ENCODE measurements at regions not wholly inside any gene's neighbourhood (a gene's known extent, or its start where the extent isn't known, plus 50 kb on each side); places are given as distances from the start of the nearest gene placed in this dataset.

- no peak overlapping the region for H4K8ac ChIP-seq (ENCODE audit: low read depth, low read length)
- no peaks in the 10 kb centered on the region for H3K79me2 ChIP-seq (ENCODE audit: control insufficient read depth, insufficient read depth, low read length, poor library complexity)
- no peak overlapping the region for H3K4me2 ChIP-seq (ENCODE audit: low read length)
- no peaks in the 10 kb centered on the region for H3K9me3 ChIP-seq (ENCODE audit: insufficient read depth, low read depth, low read length)
- no peak overlapping the region for H2BK5ac ChIP-seq (ENCODE audit: low read depth, low read length, poor library complexity)
- no peak overlapping the region for H2BK120ac ChIP-seq (ENCODE audit: insufficient read depth, low read length, poor library complexity)
- no CpG with 5 or more reads among the region's 1 CpG for WGBS (ENCODE audit: extremely low coverage, insufficient coverage, insufficient read length)
- DNase-seq, result no peak
- no peak overlapping the region for H3K27ac ChIP-seq (ENCODE audit: low read depth, low read length)
- H2AK5ac ChIP-seq (ENCODE audit: low read length), result no peak overlapping the region
- no peak overlapping the region for H3K4me3 ChIP-seq (ENCODE audit: low read depth, low read length)
- no peak overlapping the region for H4K91ac ChIP-seq (ENCODE audit: low read depth, low read length)
- no peak overlapping the region for H3K18ac ChIP-seq (ENCODE audit: low read length)
- no peaks in the 10 kb centered on the region for H3K36me3 ChIP-seq (ENCODE audit: control insufficient read depth in 1 of 2, insufficient read depth in 2 of 2, low read length in 2 of 2)
- no peak overlapping the region for H3K4ac ChIP-seq (ENCODE audit: low read depth, low read length)
- no peak overlapping the region for H2AFZ ChIP-seq (ENCODE audit: insufficient read depth, low read length, poor library complexity)
- H3K23ac ChIP-seq (ENCODE audit: low read length), result no peak overlapping the region
- no peak overlapping the region for H3K9ac ChIP-seq (ENCODE audit: low read length)
- no peak overlapping the region for H2BK12ac ChIP-seq (ENCODE audit: low read length)
- no peak overlapping the region for H4K12ac ChIP-seq (ENCODE audit: low read depth, low read length)
- H3K27me3 ChIP-seq (ENCODE audit: insufficient read depth, low read length), result no peaks in the 10 kb centered on the region
- H3K14ac ChIP-seq (ENCODE audit: low read length), result no peak overlapping the region
- no peaks in the 10 kb centered on the region for H3K4me1 ChIP-seq (ENCODE audit: control insufficient read depth in 1 of 2, insufficient read depth in 2 of 2, low read length in 2 of 2)
- no peaks in the 10 kb centered on the region for H3K79me1 ChIP-seq (ENCODE audit: low read length)
These were observed 586.6 kb downstream of the C4orf33 start for GRCh38 chr4:129682586-129682985.

GRCh38 chr4:129707949-129708348 lies 612.0 kb downstream of the C4orf33 start:
- H3K4me1 ChIP-seq (ENCODE audit: control insufficient read depth in 1 of 2, insufficient read depth in 2 of 2, low read length in 2 of 2), result no peaks in the 10 kb centered on the region
- H3K9ac ChIP-seq (ENCODE audit: low read length), result no peak overlapping the region
- H4K8ac ChIP-seq (ENCODE audit: low read depth, low read length), result no peak overlapping the region
- H2AFZ ChIP-seq (ENCODE audit: insufficient read depth, low read length, poor library complexity), result no peak overlapping the region
- DNase-seq, result no peak
- H2BK12ac ChIP-seq (ENCODE audit: low read length), result no peak overlapping the region
- no peaks in the 10 kb centered on the region for H3K36me3 ChIP-seq (ENCODE audit: control insufficient read depth in 1 of 2, insufficient read depth in 2 of 2, low read length in 2 of 2)
- H3K27ac ChIP-seq (ENCODE audit: low read depth, low read length), result no peak overlapping the region
- no peak overlapping the region for H4K91ac ChIP-seq (ENCODE audit: low read depth, low read length)
- H3K4me3 ChIP-seq (ENCODE audit: low read depth, low read length), result no peak overlapping the region
- H2AK5ac ChIP-seq (ENCODE audit: low read length), result no peak overlapping the region
- H2BK120ac ChIP-seq (ENCODE audit: insufficient read depth, low read length, poor library complexity), result no peak overlapping the region
- no peaks in the 10 kb centered on the region for H3K79me2 ChIP-seq (ENCODE audit: control insufficient read depth, insufficient read depth, low read length, poor library complexity)
- no peaks in the 10 kb centered on the region for H3K27me3 ChIP-seq (ENCODE audit: insufficient read depth, low read length)
- no peak overlapping the region for H3K14ac ChIP-seq (ENCODE audit: low read length)
- no peaks in the 10 kb centered on the region for H3K79me1 ChIP-seq (ENCODE audit: low read length)
- no peaks in the 10 kb centered on the region for H3K9me3 ChIP-seq (ENCODE audit: insufficient read depth, low read depth, low read length)
- no peak overlapping the region for H3K23ac ChIP-seq (ENCODE audit: low read length)
- H2BK5ac ChIP-seq (ENCODE audit: low read depth, low read length, poor library complexity), result no peak overlapping the region
- H3K18ac ChIP-seq (ENCODE audit: low read length), result no peak overlapping the region
- H3K4ac ChIP-seq (ENCODE audit: low read depth, low read length), result no peak overlapping the region
- H3K4me2 ChIP-seq (ENCODE audit: low read length), result no peak overlapping the region
- no peak overlapping the region for H4K12ac ChIP-seq (ENCODE audit: low read depth, low read length)

- H3K4me1 ChIP-seq (ENCODE audit: control insufficient read depth in 1 of 2, insufficient read depth in 2 of 2, low read length in 2 of 2), result no peaks in the 10 kb centered on the region
- no peak overlapping the region for H2AFZ ChIP-seq (ENCODE audit: insufficient read depth, low read length, poor library complexity)
- H3K4me3 ChIP-seq (ENCODE audit: low read depth, low read length), result no peak overlapping the region
- no peak overlapping the region for H3K4me2 ChIP-seq (ENCODE audit: low read length)
- DNase-seq, result no peak
- no peak overlapping the region for H3K14ac ChIP-seq (ENCODE audit: low read length)
- no peak overlapping the region for H3K27ac ChIP-seq (ENCODE audit: low read depth, low read length)
- no peak overlapping the region for H3K23ac ChIP-seq (ENCODE audit: low read length)
- H2BK5ac ChIP-seq (ENCODE audit: low read depth, low read length, poor library complexity), result no peak overlapping the region
- H2AK5ac ChIP-seq (ENCODE audit: low read length), result no peak overlapping the region
- H3K9ac ChIP-seq (ENCODE audit: low read length), result no peak overlapping the region
- no peak overlapping the region for H2BK12ac ChIP-seq (ENCODE audit: low read length)
- H2BK120ac ChIP-seq (ENCODE audit: insufficient read depth, low read length, poor library complexity), result no peak overlapping the region
- WGBS (ENCODE audit: extremely low coverage, insufficient coverage, insufficient read length), result no CpG with 5 or more reads among the region's 4 CpGs
- H3K18ac ChIP-seq (ENCODE audit: low read length), result no peak overlapping the region
- no peak overlapping the region for H4K8ac ChIP-seq (ENCODE audit: low read depth, low read length)
- H3K79me2 ChIP-seq (ENCODE audit: control insufficient read depth, insufficient read depth, low read length, poor library complexity), result no peaks in the 10 kb centered on the region
- no peak overlapping the region for H3K4ac ChIP-seq (ENCODE audit: low read depth, low read length)
- no peak overlapping the region for H4K91ac ChIP-seq (ENCODE audit: low read depth, low read length)
- H4K12ac ChIP-seq (ENCODE audit: low read depth, low read length), result no peak overlapping the region
- H3K9me3 ChIP-seq (ENCODE audit: insufficient read depth, low read depth, low read length), result no peaks in the 10 kb centered on the region
- no peaks in the 10 kb centered on the region for H3K79me1 ChIP-seq (ENCODE audit: low read length)
- H3K36me3 ChIP-seq (ENCODE audit: control insufficient read depth in 1 of 2, insufficient read depth in 2 of 2, low read length in 2 of 2), result no peaks in the 10 kb centered on the region
- no peaks in the 10 kb centered on the region for H3K27me3 ChIP-seq (ENCODE audit: insufficient read depth, low read length)
These were observed 612.8 kb downstream of the C4orf33 start for GRCh38 chr4:129708784-129709183.

- H3K4me2 ChIP-seq (ENCODE audit: low read length), result no peak overlapping the region
These were observed 642.2 kb downstream of the C4orf33 start for GRCh38 chr4:129738175-129738574.

More at GRCh38 chr4:129738175-129738574, 642.2 kb downstream of the C4orf33 start:
- Histone ChIP-seq H3K4me1 (ENCODE audit: control insufficient read depth in 1 of 2, insufficient read depth in 2 of 2, low read length in 2 of 2) (no peaks in the 10 kb centered on the region), H4K12ac (ENCODE audit: low read depth, low read length) (no peak overlapping the region), H3K27me3 (ENCODE audit: insufficient read depth, low read length) (no peaks in the 10 kb centered on the region), H3K4me3 (ENCODE audit: low read depth, low read length) (no peak overlapping the region), H3K79me1 (ENCODE audit: low read length) (no peaks in the 10 kb centered on the region), H2BK12ac (ENCODE audit: low read length) (no peak overlapping the region), H2AFZ (ENCODE audit: insufficient read depth, low read length, poor library complexity) (no peak overlapping the region), H2BK5ac (ENCODE audit: low read depth, low read length, poor library complexity) (no peak overlapping the region), H3K79me2 (ENCODE audit: control insufficient read depth, insufficient read depth, low read length, poor library complexity) (no peaks in the 10 kb centered on the region), H3K9me3 (ENCODE audit: insufficient read depth, low read depth, low read length) (no peaks in the 10 kb centered on the region), H3K27ac (ENCODE audit: low read depth, low read length) (no peak overlapping the region), H3K23ac (ENCODE audit: low read length) (no peak overlapping the region), H4K91ac (ENCODE audit: low read depth, low read length) (no peak overlapping the region), H3K9ac (ENCODE audit: low read length) (no peak overlapping the region), H3K14ac (ENCODE audit: low read length) (no peak overlapping the region), H3K36me3 (ENCODE audit: control insufficient read depth in 1 of 2, insufficient read depth in 2 of 2, low read length in 2 of 2) (no peaks in the 10 kb centered on the region), H3K4ac (ENCODE audit: low read depth, low read length) (no peak overlapping the region), H2BK120ac (ENCODE audit: insufficient read depth, low read length, poor library complexity) (no peak overlapping the region), H4K8ac (ENCODE audit: low read depth, low read length) (no peak overlapping the region), H2AK5ac (ENCODE audit: low read length) (no peak overlapping the region), H3K18ac (ENCODE audit: low read length) (no peak overlapping the region)
- DNase-seq, result no peak
- no CpG with 5 or more reads among the region's 1 CpG for WGBS (ENCODE audit: extremely low coverage, insufficient coverage, insufficient read length)
